T-helper 2 cell treated with Interferon-gamma antibody and Interleukin-4, amounts not matched to agents 100 ng/mL and 5 ng/mL, for 36 hours (primary cell): ENCODE measurements at regions not wholly inside any gene's neighbourhood (a gene's known extent, or its start where the extent isn't known, plus 50 kb on each side); places are given as distances from the start of the nearest gene placed in this dataset.
"Not testable (repeated sequence)": the region's sequence is repeated elsewhere in the genome, so short reads cannot be mapped to it uniquely, and the experiment has no call there.

Experiments used
- intact Hi-C: fragments of 100-400 bp; cut with micrococcal nuclease; formaldehyde crosslinking; loops from one replicate; pipeline ENCODE4 v1.15.1; 2023

- intact Hi-C loops: no loop called here
Measured at GRCh38 chr5:152118676-152119470, 194.2 kb upstream of the GLRA1 start.

GRCh38 chr5:152116934-152117333 lies 192.3 kb upstream of the GLRA1 start:
- intact Hi-C loops: no loop called here

GRCh38 chr5:152113401-152113800 lies 188.8 kb upstream of the GLRA1 start:
- intact Hi-C loops: no loop called here

GRCh38 chr5:152107220-152107619 lies 182.6 kb upstream of the GLRA1 start:
- intact Hi-C loops: no loop called here

GRCh38 chr5:152106571-152106970 lies 181.9 kb upstream of the GLRA1 start:
- intact Hi-C loops: no loop called here

GRCh38 chr5:152105085-152105484 lies 180.4 kb upstream of the GLRA1 start:
- intact Hi-C loops: no loop called here

- intact Hi-C loops: no loop called here
Measured at GRCh38 chr5:152104211-152104610, 179.6 kb upstream of the GLRA1 start.

GRCh38 chr5:152102908-152103307 lies 178.3 kb upstream of the GLRA1 start:
- intact Hi-C loops: not testable (repeated sequence)

- intact Hi-C loops: no loop called here
Measured at GRCh38 chr5:152102057-152102456, 177.4 kb upstream of the GLRA1 start.

GRCh38 chr5:152100462-152100861 lies 175.8 kb upstream of the GLRA1 start:
- intact Hi-C loops: no loop called here

GRCh38 chr5:152097128-152097527 lies 172.5 kb upstream of the GLRA1 start:
- intact Hi-C loops: no loop called here

GRCh38 chr5:152094716-152095115 lies 170.1 kb upstream of the GLRA1 start:
- intact Hi-C loops: no loop called here

- intact Hi-C loops: no loop called here
Measured at GRCh38 chr5:152094060-152094459, 169.4 kb upstream of the GLRA1 start.

- intact Hi-C loops: no loop called here
Measured at GRCh38 chr5:152092580-152092979, 167.9 kb upstream of the GLRA1 start.

GRCh38 chr5:152089644-152090043 lies 165.0 kb upstream of the GLRA1 start:
- intact Hi-C loops: no loop called here

GRCh38 chr5:152086668-152087067 lies 162.0 kb upstream of the GLRA1 start:
- intact Hi-C loops: no loop called here

GRCh38 chr5:152084476-152084875 lies 159.8 kb upstream of the GLRA1 start:
- intact Hi-C loops: no loop called here

- intact Hi-C loops: no loop called here
Measured at GRCh38 chr5:152083231-152083630, 158.6 kb upstream of the GLRA1 start.

GRCh38 chr5:152072091-152072490 lies 147.4 kb upstream of the GLRA1 start:
- intact Hi-C loops: no loop called here

- intact Hi-C loops: no loop called here
Measured at GRCh38 chr5:152070591-152070990, 145.9 kb upstream of the GLRA1 start.

- intact Hi-C loops: no loop called here
Measured at GRCh38 chr5:152066784-152067183, 142.1 kb upstream of the GLRA1 start.

- intact Hi-C loops: no loop called here
Measured at GRCh38 chr5:152063004-152063403, 138.4 kb upstream of the GLRA1 start.

GRCh38 chr5:152061095-152061494 lies 136.4 kb upstream of the GLRA1 start:
- intact Hi-C loops: no loop called here

GRCh38 chr5:152058267-152058666 lies 133.6 kb upstream of the GLRA1 start:
- intact Hi-C loops: no loop called here
